OCI-LY1 (cell line): ENCODE measurements at regions not wholly inside any gene's neighbourhood (a gene's known extent, or its start where the extent isn't known, plus 50 kb on each side); places are given as distances from the start of the nearest gene placed in this dataset.

Experiments
- H2AFZ ChIP-seq: fragments of 200-600 bp; sonication (generic), shearing (Covaris generic); 2 replicates; pipeline ENCODE4 v1.6.0; 2014; ENCODE audit warnings: antibody characterized with exemption, mild to moderate bottlenecking, low read length
- H3F3A ChIP-seq: fragments of 200-600 bp; sonication (generic), shearing (Covaris generic); 2 replicates; pipeline ENCODE4 v1.6.0; 2014; ENCODE audit warnings: mild to moderate bottlenecking, antibody characterized with exemption, low read length, moderate library complexity; ENCODE audit not compliant: insufficient read depth
- H3K27ac ChIP-seq: fragments of 200-600 bp; sonication (generic); 2 replicates; pipeline ENCODE4 v1.5.1; 2014; ENCODE audit warnings: low read length, mixed run types, mild to moderate bottlenecking, low read depth; ENCODE audit not compliant: poor library complexity, severe bottlenecking
- H3K27me3 ChIP-seq: fragments of 200-600 bp; sonication (generic); 2 replicates; pipeline ENCODE4 v1.6.0; 2014; ENCODE audit warnings: antibody characterized with exemption, mild to moderate bottlenecking, low read length, moderate library complexity; ENCODE audit not compliant: insufficient read depth
- H3K36me3 ChIP-seq: fragments of 200-600 bp; sonication (generic); 2 replicates; pipeline ENCODE4 v1.6.1; 2014; ENCODE audit warnings: mild to moderate bottlenecking, antibody characterized with exemption, low read length, moderate library complexity, mixed read lengths; ENCODE audit not compliant: insufficient read depth
- H3K4me1 ChIP-seq: fragments of 200-600 bp; sonication (generic); 2 replicates; pipeline ENCODE4 v1.5.1; 2014; ENCODE audit warnings: mild to moderate bottlenecking, low read length, moderate library complexity; ENCODE audit not compliant: insufficient read depth, severe bottlenecking
- H3K4me2 ChIP-seq: fragments of 200-600 bp; sonication (generic), shearing (Covaris generic); 2 replicates; pipeline ENCODE4 v1.6.1; 2014; ENCODE audit warnings: low read length
- H3K4me3 ChIP-seq: fragments of 200-600 bp; sonication (generic); 2 replicates; pipeline ENCODE4 v1.5.1; 2014; ENCODE audit warnings: low read length, low read depth, mild to moderate bottlenecking, mixed read lengths; ENCODE audit not compliant: poor library complexity, severe bottlenecking
- H3K79me2 ChIP-seq: fragments of 200-600 bp; shearing (Covaris generic); 2 replicates; pipeline ENCODE4 v1.6.1; 2016; ENCODE audit warnings: mixed run types, low read length, mixed read lengths; ENCODE audit not compliant: insufficient read depth
- H3K9ac ChIP-seq: fragments of 200-600 bp; sonication (generic), shearing (Covaris generic); 2 replicates; pipeline ENCODE4 v1.6.1; 2014; ENCODE audit warnings: mild to moderate bottlenecking, low read length, mixed read lengths
- H3K9me2 ChIP-seq: fragments of 200-600 bp; sonication (generic), shearing (Covaris generic); 2 replicates; pipeline ENCODE4 v1.6.1; 2014; ENCODE audit warnings: low read depth, mild to moderate bottlenecking, low read length, mixed read lengths
- H3K9me3 ChIP-seq: fragments of 200-600 bp; shearing (Covaris generic); 2 replicates; pipeline ENCODE4 v1.6.1; 2014; ENCODE audit warnings: low read length, mixed read lengths
- H4K20me1 ChIP-seq: fragments of 200-600 bp; sonication (generic), shearing (Covaris generic); 2 replicates; pipeline ENCODE4 v1.6.0; 2016; ENCODE audit warnings: mild to moderate bottlenecking, low read length; ENCODE audit not compliant: insufficient read depth
- CTCF ChIP-seq: fragments of 200-600 bp; sonication (generic), shearing (Covaris generic); IDR thresholded peaks from 2 replicates; pipeline ENCODE4 v1.5.1; 2017; ENCODE audit warnings: mild to moderate bottlenecking, antibody characterized with exemption, low read length, moderate library complexity, mixed read lengths
- EZH2 ChIP-seq: fragments of 200-600 bp; sonication (generic), shearing (Covaris generic); IDR thresholded peaks from 2 replicates; pipeline ENCODE4 v1.8.0; 2017; ENCODE audit warnings: borderline replicate concordance, mixed run types, mild to moderate bottlenecking, antibody characterized with exemption, low read length, moderate library complexity, mixed read lengths

GRCh38 chr14:43587183-43587582 lies 919.9 kb downstream of the FSCB start:
- H4K20me1 ChIP-seq: no peaks in the 10 kb centered on the region
- no peaks in the 10 kb centered on the region for H3K79me2 ChIP-seq
- H3K4me2 ChIP-seq: no peak overlapping the region
- H3K4me3 ChIP-seq: no peak overlapping the region
- H3K9me3 ChIP-seq: no peaks in the 10 kb centered on the region
- no peak overlapping the region for H2AFZ ChIP-seq
- no peak overlapping the region for H3K27ac ChIP-seq
- no peaks in the 10 kb centered on the region for H3K36me3 ChIP-seq
- H3K9ac ChIP-seq: no peak overlapping the region
- H3K27me3 ChIP-seq: no peaks in the 10 kb centered on the region
- no peak for TF ChIP-seq CTCF
- no peak for TF ChIP-seq EZH2
- no peaks in the 10 kb centered on the region for H3F3A ChIP-seq
- no peaks in the 10 kb centered on the region for H3K4me1 ChIP-seq
- H3K9me2 ChIP-seq: no peaks in the 10 kb centered on the region

DNA sequence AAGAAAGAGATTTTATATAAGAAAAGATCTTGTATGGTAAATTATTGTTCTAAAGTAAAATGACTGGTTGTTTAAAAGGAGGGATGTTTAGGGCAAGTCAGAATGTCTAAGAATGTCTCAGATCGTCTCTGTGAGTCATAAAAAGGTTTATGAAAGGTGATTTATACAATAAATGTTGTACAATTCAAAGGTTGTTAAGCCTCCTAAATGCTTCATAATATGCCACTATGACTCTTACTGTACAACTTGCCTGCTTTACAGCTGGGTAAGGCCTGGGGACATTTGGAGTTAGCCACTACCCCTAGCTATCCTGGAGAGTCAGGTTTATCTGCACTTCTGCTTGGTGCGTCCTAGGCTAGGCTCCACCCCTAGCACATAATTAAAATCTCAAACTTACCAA lies 927.4 kb downstream of the FSCB start:
- Histone ChIP-seq H3K27ac (no peak overlapping the region), H3K36me3 (no peaks in the 10 kb centered on the region)
- TF ChIP-seq CTCF (no peak), EZH2 (no peak)

DNA sequence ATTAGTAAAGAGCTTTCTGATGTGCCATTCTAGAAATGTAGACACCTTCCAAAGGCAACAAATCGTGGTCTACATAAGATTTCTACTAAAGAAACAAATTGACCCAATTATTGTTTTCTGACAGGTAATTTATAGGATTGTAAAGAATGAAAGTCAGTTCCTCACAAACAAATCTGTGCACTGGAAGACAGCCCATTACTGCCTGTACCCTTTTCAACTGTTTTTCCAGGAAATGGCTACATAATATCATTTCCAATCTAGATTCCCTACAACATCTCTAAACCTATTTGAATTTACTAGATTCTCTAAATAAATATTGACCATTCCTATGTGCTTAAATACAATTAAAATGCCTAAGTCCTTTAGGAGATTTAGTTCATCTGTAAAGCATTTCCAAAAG lies 939.1 kb downstream of the FSCB start:
- Histone ChIP-seq H3K4me1 (no peaks in the 10 kb centered on the region), H3K27ac (no peak overlapping the region), H3K27me3 (no peaks in the 10 kb centered on the region), H3K4me2 (no peak overlapping the region), H3K9me2 (no peaks in the 10 kb centered on the region), H3K9me3 (no peaks in the 10 kb centered on the region), H3F3A (no peaks in the 10 kb centered on the region), H3K36me3 (no peaks in the 10 kb centered on the region), H4K20me1 (no peaks in the 10 kb centered on the region), H3K79me2 (no peaks in the 10 kb centered on the region), H3K9ac (no peak overlapping the region), H3K4me3 (no peak overlapping the region), H2AFZ (no peak overlapping the region)
- no peak for TF ChIP-seq CTCF
- no peak for TF ChIP-seq EZH2

More for the DNA sequence above, 927.4 kb downstream of the FSCB start:
- Histone ChIP-seq H3K4me3 (no peak overlapping the region), H3K9me3 (no peaks in the 10 kb centered on the region), H3K4me1 (no peaks in the 10 kb centered on the region), H3K4me2 (no peak overlapping the region), H3K9ac (no peak overlapping the region), H3F3A (no peaks in the 10 kb centered on the region), H3K79me2 (no peaks in the 10 kb centered on the region), H4K20me1 (no peaks in the 10 kb centered on the region), H3K9me2 (no peaks in the 10 kb centered on the region), H2AFZ (no peak overlapping the region), H3K27me3 (no peaks in the 10 kb centered on the region)
